Left ventricle myocardium inferior (tissue), 1 donor: ENCODE measurements at regions not wholly inside any gene's neighbourhood (a gene's known extent, or its start where the extent isn't known, plus 50 kb on each side); places are given as distances from the start of the nearest gene placed in this dataset.
"Not testable (repeated sequence)": the region's sequence is repeated elsewhere in the genome, so short reads cannot be mapped to it uniquely, and the experiment has no call there.

Experiments used
- DNase-seq: peaks from one replicate; pipeline ENCODE4 v3.0.0-alpha.2; 2020
- H3K27ac ChIP-seq: fragments of 200-600 bp; replicated peaks from 2 replicates; pipeline ENCODE4 v1.8.0; 2021
- H3K27me3 ChIP-seq: fragments of 200-600 bp; 2 replicates; pipeline ENCODE4 v1.8.0; 2021; ENCODE audit warnings: low read depth
- H3K36me3 ChIP-seq: fragments of 200-600 bp; 2 replicates; pipeline ENCODE4 v1.8.0; 2021
- H3K4me1 ChIP-seq: fragments of 200-600 bp; 2 replicates; pipeline ENCODE4 v1.8.0; 2021
- H3K4me3 ChIP-seq: fragments of 200-600 bp; 2 replicates; pipeline ENCODE4 v1.8.0; 2021; ENCODE audit warnings: mild to moderate bottlenecking, moderate library complexity
- H3K9me3 ChIP-seq: fragments of 200-600 bp; replicated peaks from 2 replicates; pipeline ENCODE4 v1.8.0; 2021
- intact Hi-C: fragments of 100-400 bp; cut with micrococcal nuclease; formaldehyde crosslinking; loops from one replicate; pipeline ENCODE4 v1.11.0; 2022
- TF ChIP-seq, protein P1 (sequence below): fragments of 200-600 bp; IDR thresholded peaks from 2 replicates; pipeline ENCODE4 v1.8.0; 2021; ENCODE audit warnings: antibody characterized with exemption, mild to moderate bottlenecking, borderline replicate concordance
- donor health status: DM: no; HTN: yes; CAD: no; lungs with severe emphysema.

DNA sequence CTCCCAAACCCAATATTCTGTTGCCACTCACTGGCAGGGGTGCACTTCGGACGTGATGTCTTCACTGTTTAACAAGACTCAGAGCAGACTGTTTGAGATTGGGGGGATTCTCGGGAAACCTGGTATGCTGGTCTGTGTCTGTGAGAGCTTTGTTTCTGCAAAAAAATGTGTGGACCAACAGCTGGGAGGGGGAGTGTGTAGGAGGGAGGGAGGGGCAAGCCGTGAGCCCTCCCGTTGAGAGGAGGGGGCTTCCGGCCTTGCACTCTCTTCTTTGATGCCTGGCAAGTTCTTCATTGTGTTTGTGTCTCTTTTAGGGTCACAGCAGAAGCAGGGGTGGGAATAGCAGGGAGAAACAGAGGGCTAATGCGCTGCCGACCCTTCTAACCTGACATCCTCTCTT is 74.9 kb upstream of the NDN start:
- DNase-seq: no peak
- H3K4me3 ChIP-seq: no peak overlapping the region
- intact Hi-C loops: no loop called here
- H3K36me3 ChIP-seq: no peaks in the 10 kb centered on the region
- no peaks in the 10 kb centered on the region for H3K27me3 ChIP-seq
- H3K4me1 ChIP-seq: no peaks in the 10 kb centered on the region
- H3K9me3 ChIP-seq: peaks cover 25% of the 10 kb centered on the region
- no peak overlapping the region for H3K27ac ChIP-seq
- TF ChIP-seq, protein P1, sequence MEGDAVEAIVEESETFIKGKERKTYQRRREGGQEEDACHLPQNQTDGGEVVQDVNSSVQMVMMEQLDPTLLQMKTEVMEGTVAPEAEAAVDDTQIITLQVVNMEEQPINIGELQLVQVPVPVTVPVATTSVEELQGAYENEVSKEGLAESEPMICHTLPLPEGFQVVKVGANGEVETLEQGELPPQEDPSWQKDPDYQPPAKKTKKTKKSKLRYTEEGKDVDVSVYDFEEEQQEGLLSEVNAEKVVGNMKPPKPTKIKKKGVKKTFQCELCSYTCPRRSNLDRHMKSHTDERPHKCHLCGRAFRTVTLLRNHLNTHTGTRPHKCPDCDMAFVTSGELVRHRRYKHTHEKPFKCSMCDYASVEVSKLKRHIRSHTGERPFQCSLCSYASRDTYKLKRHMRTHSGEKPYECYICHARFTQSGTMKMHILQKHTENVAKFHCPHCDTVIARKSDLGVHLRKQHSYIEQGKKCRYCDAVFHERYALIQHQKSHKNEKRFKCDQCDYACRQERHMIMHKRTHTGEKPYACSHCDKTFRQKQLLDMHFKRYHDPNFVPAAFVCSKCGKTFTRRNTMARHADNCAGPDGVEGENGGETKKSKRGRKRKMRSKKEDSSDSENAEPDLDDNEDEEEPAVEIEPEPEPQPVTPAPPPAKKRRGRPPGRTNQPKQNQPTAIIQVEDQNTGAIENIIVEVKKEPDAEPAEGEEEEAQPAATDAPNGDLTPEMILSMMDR: no peak

DNA sequence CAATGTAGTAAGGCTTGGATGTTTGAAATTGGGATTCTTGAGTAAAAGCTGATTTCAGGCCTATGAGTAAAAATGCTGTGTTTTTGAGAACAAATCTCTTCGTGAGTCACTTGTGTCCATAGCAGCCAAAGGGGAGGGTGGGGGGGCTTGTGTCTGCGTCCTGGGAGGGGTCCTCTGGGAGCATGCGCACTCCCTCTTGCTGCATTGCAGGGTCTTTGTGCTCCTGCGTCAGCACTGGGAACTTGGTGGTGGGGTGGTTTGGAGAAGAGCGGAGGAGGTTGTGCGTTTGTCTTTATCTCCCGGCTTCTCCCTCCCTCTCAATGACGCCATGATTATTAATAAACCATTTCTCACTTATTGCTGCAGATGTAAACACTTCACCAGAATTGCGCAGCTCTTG is 75.9 kb upstream of the NDN start:
- Histone ChIP-seq H3K36me3 (no peaks in the 10 kb centered on the region), H3K4me3 (no peak overlapping the region), H3K27me3 (no peaks in the 10 kb centered on the region), H3K4me1 (no peaks in the 10 kb centered on the region), H3K9me3 (peaks cover 25% of the 10 kb centered on the region), H3K27ac (no peak overlapping the region)
- TF ChIP-seq, protein P1: no peak
- intact Hi-C loops: no loop called here
- DNase-seq: no peak

- Histone ChIP-seq H3K27ac (no peak overlapping the region), H3K27me3 (no peaks in the 10 kb centered on the region), H3K4me3 (no peak overlapping the region), H3K36me3 (no peaks in the 10 kb centered on the region), H3K9me3 (peaks cover 32% of the 10 kb centered on the region), H3K4me1 (no peaks in the 10 kb centered on the region)
- TF ChIP-seq, protein P1: no peak
- intact Hi-C loops: no loop called here
- no peak for DNase-seq
Measured at GRCh38 chr15:23764306-23764705, 77.2 kb upstream of the NDN start.

DNA sequence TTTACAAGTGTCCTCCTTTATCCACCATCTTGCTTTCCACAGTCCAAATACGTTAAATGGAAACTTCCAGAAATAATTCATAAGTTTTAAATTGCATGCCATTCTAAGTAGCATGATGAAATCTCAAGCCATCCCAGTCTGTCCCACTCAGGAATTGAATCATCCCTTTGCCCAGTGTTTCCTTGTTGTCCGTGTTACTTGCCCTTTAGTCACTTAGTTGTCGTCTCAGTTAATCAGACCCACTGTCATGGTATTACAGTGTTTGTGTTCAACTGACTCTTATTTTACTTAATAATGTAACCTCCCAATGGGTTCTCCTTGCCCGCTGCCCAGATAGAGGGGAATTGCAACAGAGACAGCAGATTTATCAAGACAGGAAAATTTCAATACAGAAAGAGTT is 77.6 kb upstream of the NDN start:
- no peak overlapping the region for H3K27ac ChIP-seq
- intact Hi-C loops: no loop called here
- TF ChIP-seq, protein P1: no peak
- DNase-seq: no peak
- H3K27me3 ChIP-seq: no peaks in the 10 kb centered on the region
- H3K9me3 ChIP-seq: peaks cover 36% of the 10 kb centered on the region
- H3K36me3 ChIP-seq: no peaks in the 10 kb centered on the region
- no peak overlapping the region for H3K4me3 ChIP-seq
- no peaks in the 10 kb centered on the region for H3K4me1 ChIP-seq

DNA sequence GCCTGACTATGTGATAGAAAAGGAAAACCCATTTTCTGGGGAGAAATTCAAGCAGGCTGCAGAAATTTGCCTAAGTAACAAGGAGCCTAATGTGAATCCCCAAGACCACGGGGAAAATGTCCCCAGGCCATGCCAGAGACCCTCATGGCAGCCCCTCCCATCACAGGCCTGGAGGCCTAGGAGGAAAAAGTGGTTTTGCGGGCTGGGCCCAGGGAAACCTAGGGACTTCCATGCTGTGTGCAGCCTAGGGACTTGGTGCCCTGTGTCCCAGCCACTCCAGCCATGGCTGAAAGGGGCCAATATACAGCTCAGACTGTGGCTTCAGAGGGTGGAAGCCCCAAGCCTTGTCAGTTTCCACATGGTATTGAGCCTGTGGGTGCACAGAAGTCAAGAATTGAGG is 79.7 kb upstream of the NDN start:
- peaks cover 50% of the 10 kb centered on the region for H3K9me3 ChIP-seq
- intact Hi-C loops, H3K27ac ChIP-seq, H3K4me3 ChIP-seq, H3K36me3 ChIP-seq, DNase-seq, H3K27me3 ChIP-seq, H3K4me1 ChIP-seq: not testable (repeated sequence)

DNA sequence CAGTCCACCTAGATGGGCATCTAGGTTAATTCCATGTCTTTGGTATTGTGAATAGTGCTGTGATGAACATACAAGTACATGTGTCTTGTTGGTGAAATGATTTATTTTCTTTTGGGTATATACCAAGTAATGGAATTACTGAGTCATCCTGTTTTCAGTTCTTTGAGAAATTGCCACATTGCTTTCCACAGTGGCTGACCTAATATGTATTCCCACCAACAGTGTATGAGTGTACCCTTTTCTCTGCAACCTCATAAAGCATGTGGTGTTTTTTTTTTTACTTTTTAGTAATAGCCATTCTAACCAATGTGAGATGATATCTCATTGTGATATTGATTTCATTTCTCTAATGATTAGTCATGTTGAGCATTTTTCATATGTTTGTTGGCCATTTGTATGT is 86.0 kb upstream of the NDN start:
- intact Hi-C loops: no loop called here
- H3K9me3 ChIP-seq: peaks cover 30% of the 10 kb centered on the region
- no peak for DNase-seq
- no peaks in the 10 kb centered on the region for H3K36me3 ChIP-seq
- no peak overlapping the region for H3K4me3 ChIP-seq
- no peaks in the 10 kb centered on the region for H3K27me3 ChIP-seq
- TF ChIP-seq, protein P1: no peak
- H3K27ac ChIP-seq: no peak overlapping the region
- H3K4me1 ChIP-seq: no peaks in the 10 kb centered on the region
